Dedifferentiated amniotic fluid mesenchymal stem cell (primary cell): ENCODE measurements at regions not wholly inside any gene's neighbourhood (a gene's known extent, or its start where the extent isn't known, plus 50 kb on each side); places are given as distances from the start of the nearest gene placed in this dataset.
A peak's percentile ranks its signal among the peaks of the same experiment; 100 is the strongest.

Source experiments
- DNase-seq: peaks from one replicate; pipeline ENCODE4 v3.0.0-alpha.2; 2016; ENCODE audit errors: extremely low spot score

DNA sequence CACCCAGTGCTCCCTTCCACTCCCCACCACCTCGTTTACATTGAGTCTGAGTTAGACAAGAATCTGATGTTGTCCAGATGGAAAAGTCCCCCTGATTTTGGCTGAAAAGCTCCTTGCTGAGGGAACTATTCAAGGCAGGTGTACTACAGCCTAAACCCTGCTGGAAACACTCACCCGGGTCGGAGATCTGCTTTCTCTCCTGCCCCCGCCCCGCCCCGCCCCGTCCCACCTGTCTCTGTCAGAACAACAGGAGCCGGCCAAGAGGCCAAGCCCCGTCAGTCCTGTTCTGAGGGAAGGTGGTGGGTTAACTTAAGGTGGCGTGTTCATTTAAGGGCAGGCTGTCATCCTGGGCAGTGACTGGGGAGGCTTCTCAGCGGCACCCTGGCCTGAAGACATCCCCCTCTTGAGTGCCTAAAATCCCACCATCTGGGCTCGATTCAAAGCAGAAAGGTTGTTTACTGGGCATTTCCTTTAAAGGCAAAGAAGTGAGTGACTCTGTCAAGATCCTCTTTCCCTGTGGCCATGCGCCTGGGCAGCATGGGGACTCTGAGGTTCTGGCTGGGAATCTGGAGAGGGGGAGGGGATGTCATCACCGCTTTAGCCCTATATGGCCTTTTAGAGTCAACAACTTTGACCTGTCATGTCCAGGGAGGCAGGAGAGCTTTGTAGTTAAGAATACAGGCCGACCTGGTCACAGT lies 71.1 kb upstream of the NEURL1B start:
- no peak for DNase-seq

DNA sequence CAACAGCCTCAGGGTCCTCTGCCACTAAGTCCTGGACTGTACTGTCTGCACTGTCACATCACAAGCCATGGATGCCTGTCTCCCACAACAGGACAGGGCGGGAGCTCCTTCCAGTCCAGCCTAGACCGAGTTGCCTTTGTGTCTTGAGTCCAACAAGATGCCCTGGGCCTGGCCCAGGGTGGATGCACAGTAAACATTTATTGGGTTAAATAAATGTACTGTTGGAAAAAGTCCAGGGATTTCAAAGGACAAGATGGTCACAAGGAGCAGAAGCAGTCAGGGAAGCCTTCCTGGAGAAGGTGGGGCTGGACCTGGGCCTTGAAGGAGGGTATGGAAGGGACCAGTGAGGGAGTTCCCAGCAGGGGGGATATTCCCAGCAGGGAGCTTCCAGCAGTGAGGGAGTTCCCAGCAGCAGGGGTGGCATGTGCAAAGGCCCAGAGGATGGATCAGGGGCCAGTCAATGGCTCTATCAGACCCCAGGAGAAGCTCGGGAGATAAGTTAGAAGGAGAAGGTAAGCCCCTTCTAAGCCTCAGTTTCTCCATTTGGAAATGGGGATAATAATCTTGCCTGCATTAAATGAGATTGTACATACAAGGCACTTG lies 72.7 kb upstream of the NEURL1B start:
- no peak for DNase-seq

DNA sequence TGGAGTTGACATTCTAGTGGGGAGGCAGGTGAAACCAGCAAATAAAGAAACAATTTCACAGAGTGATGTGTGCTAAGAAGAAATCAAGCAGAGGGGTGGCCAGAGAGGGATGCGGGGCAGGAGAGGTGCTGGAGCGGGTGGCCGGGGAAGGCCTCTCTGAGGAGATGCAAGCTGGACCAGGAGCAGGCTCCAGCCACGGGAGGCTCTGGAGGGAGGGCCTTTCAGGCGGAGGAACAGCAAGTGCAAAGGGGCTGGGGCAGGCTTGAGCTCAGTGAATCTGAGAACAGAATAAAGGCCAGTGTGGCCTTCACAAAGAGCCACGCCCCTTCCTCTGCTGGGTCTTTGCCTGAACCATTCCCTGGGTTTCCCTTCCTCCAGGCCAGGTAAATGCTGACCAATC lies 73.2 kb upstream of the NEURL1B start:
- no peak for DNase-seq

DNA sequence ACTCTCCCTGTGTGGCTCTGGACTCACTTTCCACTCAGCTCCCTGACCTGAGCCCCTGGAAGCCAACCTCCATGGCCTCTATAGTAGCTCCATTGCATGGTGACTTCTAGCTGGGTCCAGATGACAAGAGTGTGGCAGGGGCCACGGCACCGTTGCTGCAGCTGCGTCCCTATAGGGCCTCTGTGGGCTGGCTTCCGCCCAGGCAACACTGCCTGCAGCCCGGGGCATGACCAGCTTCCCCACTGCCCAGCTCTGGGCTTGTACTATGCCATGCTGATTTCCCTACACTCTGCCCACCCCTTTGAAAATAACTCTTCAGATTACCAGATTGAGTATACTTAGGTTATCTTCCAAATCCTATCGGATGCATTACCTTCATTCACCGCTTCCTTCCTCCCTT lies 73.8 kb upstream of the NEURL1B start:
- DNase-seq: no peak

DNA sequence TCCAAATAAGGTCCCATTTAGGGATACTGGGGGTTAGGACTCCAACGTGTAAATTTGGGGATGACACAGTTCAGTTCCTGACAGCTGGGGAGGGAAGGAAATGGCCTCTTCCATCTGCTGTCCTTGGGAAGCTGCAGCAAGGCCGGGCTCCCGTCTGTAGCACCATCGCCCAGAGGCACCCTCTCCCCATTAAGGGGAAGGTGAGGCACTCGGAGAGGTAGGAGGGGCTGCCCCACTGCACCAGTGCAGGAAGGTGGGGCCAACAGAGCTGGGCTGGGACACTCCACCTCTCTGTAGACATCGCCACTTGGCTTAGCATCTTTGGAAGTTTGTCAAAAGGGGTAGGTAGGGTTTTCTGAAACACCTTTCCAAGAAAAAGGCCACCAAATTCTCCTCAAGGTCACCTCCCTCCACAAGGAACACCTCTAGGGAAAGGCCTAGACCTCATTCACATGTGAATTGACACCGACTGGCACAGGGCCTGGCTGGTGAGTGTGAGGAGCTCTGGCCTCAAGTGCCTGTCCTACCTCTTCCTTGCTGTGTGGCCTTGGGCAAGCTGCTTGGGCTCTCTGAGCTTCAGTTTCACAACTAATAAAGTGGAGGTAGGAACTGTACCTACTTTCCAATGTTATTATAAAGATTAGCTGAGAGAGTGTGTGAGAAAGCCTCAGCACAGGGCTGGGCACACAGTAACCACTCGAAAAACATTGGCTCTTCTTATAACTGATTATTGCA lies 75.0 kb upstream of the NEURL1B start:
- no peak for DNase-seq

DNA sequence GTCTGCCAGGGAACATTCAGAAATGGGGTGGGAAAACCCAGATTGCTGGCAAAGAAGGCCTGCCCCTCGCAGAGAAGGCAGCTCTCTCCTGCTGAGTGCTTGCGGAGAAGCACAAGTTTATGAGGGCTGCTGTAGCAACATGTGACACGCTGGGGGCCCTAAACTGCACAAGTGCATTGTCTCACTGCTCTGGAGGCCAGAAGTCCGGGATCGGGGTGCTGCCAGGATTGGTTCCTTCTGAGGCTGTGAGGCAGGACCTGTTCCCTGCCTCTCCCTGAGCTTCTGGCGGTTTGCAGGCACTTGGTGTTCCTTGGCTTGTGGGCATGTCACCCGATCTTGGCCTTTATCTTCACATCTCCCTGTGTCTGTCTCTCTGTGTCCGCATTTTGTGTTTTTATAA lies 75.6 kb upstream of the NEURL1B start:
- no peak for DNase-seq

DNA sequence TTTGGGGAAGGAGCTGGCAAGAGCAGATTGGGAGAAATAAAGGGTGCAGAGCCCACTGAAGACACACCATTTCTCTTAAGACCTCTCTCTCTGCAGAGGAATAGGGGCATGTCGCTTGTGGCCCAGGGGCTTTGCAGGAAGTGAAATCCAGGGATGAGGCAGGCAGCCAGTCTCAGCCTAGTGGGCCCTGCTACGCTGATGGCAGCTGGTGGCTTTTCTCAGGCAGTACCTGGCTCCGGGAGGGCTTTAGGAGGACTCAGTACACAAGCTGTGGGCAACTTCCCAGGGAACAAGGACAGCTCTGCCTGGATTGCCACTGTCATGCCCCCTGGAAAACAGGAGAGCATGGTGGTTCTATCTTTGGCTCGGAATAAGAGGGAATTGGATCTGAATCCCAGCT lies 76.2 kb upstream of the NEURL1B start:
- DNase-seq: no peak

DNA sequence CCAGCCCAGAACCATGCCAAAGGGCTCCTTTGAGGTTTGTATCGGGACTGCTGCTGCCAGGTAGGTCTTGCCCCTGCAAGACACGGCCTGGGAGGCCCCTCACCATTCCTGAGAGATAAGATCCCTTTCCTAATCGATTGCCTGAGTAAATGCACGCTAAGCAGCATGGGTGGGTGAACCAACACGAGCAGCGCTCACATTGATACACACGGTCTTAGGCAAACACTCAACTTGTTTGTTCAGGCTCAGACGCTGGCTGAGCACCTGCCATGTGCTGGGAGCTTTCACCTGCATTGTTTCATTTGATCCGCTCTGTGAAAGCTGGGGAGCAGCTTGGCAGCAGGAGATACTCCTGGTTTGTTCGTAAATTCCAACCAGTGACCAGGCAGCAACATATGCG lies 76.9 kb upstream of the NEURL1B start:
- DNase-seq: no peak

DNA sequence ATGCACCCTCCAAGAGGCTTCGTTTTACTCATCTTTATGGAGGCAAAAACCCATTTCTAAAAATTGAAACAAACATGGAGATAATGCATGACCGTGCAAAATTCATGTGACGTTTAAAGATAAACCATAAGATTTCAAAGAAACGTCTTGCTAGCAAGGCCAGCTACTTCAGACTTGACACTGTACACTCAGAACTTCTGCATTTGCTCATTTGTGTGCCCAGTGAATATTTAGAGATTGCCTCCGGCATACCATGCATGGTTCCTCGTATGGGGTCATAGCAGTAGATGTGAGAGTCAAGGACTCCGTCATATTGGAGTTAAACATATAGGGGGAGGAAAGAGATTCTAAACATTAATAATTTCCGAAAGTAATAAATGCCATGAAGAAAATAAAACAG lies 78.6 kb upstream of the NEURL1B start:
- DNase-seq: no peak

DNA sequence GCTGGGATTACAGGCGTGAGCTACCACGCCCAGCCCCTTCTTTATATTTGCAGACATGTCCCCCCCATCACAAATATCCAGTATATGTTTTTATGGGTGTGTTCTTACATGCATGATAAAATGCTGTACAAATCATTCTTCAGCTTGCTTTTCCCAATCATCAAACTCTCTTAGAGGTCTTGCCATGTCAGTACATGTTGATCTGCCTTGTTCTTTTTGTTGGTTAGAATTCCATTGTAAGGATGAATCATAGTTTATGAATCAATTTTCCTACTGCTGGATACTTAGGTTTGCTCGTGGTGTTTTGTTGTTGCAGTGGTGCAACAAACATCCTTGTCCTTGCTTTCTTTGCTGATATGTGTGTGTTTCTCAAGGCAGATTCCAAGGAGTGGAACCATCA lies 79.9 kb upstream of the NEURL1B start:
- DNase-seq: no peak

DNA sequence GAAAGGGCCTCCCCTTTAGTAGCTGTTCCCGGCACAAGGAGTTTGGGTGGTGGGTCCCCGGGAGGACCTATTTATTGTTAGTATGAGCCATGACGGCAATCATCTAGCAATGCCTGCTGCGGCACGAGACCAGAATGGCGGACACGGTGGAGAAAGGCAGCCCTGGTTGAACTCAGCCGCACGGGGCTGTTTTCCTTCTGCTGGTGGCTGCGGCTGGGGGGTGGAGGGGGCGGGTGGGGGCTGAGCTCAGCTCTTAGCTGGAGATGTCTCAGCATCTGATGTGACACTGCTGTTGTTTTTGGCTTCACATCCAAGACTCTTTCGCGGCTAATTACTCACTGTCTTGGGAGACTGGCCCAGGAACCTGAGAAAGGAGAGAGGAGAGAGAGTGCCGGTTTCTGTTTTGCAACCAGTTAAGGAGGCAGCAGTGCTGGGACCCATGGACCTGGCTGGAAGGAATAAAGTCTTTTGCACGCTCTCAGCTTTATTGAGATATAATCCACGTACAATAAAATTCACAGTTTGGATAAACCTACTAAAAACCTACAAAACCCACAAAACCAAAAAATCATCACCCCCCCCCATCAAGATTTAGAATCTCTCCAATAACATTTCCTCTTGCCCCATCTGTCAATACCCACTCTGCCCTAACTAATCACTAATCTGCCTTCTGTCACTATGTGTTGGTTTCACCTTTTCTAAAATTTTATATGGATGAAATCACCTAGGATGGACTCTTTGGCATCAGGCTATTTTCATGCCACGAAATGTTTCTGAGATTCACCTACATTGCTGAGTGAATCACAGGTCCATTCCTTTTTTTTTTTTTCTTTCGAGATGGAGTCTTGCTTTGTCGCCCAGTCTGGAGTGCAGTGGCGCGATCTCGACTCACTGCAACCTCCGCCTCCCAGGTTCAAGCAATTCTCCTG lies 81.8 kb upstream of the NEURL1B start:
- DNase-seq: peak; percentile 43

DNA sequence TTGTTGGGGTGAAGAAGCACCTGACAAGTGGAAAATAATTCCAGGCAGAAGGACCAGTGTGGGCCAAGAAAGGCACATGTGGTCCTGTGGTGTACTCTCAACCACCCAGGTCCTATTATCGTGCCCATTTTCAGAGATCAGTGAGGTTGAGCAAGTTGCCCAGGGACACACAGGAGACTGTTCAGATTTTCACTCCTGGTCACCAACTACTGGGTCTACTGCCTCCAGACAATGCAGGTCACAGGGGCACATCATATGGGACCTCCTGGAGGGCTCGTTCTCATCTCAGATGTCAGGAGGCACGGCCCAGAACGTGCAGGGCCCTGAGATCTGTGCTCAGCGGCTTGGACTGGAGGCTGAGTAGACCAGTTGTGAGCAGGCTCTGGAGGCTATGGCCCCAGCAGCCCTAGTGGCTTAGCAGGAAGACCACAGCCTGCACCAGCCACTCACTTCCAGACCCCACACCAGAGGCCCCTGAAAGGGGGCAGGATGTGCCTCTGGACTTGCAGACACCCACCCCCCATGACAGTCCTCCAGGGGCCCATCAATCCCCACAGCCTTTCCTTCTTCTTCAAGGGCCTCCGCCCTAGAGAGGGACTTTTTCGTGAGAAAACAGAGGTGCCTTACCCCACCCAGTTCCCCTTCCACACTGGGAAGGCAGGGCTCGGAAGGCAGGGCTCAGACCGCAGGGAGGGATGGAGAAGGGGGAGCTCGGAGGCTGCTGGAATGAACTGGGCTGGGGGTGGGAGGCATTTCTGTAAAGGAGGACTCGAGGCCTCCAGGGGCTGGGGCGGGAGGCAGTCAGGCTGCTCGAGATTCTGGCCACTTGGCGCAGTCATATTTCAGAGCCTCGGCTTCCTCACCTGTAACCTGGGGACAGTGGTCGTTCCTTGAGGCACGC lies 82.7 kb upstream of the NEURL1B start:
- DNase-seq: no peak

DNA sequence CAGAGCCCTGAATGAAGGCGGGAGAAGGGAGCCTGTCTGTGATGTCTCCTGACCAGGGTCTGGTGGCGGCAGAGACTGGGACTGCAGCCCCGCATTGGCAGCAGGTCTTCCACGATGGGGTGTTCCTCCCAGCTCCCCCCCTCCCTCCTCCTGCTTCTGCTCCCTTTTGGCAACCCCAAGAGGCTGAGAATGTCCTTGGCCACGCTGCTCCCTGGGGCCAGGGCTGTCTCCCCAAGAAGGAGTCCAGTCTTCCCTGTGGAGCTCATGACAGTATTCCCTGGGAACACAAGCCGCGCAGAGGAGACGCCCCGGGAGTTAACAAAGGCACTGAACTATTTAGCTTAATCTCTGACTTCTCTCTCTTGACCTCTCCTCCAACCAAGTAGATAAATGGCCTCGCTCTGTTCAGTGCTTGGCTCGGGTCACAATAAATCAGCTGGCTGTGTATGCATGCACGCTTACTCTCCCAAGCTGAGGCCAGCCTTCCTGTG lies 84.0 kb upstream of the NEURL1B start:
- no peak for DNase-seq

DNA sequence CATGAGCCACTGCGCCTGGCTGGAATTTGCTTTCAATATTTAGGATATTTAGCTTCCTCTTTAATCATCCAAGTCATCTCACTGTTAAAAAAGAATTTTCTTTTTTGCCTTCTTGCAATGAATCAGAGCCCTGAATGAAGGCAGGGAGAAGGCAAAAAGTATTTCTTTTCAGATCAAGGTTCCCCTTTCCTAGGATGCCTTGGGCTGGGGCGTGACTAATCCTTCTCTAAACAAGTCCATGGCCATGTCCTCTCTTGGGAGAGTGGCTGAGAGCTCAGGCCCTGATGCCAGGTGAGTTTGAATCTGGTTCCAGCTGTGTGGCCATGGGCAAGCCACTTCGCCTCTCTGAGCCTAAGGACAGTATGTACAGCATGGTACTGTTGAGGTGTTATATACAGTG lies 84.8 kb upstream of the NEURL1B start:
- no peak for DNase-seq

DNA sequence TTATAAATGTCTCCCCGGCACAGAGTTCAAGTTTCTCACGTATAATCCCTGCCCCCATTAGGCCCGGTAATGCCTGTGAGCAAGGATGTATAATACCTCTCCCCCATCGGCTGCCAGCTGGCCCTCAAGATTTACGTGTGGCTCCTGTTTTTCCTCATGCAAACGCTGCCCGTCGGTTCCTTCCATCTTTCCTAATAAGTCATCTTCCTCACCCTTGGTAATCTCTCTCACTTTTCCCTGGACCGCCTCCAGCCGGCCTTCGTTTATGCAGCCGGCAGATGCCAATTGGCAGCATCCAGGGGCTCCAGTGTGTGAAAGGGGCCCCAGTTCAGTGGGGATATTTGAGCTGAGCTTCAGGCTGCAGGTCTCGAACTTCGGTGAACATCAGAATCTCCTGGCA lies 86.5 kb upstream of the NEURL1B start:
- DNase-seq: no peak

DNA sequence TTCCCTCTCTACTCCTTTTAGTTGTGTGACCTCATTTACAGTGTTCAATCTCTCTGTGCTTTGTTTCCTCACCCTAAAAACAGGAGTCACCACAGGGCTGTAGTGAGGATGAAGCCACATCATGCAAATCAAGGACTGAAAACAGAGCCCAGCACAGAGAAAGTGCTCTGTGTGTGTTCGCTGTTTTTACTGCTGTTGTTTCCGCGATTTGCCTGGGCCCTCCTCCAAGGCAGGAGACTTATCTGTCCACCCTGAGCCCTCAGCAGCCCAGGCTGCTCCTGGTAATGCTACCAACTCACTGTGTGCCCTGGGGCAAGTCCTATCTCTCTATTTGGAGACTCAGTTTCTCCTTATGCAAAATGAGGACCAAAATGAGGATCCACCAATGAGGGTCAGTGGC lies 87.2 kb upstream of the NEURL1B start:
- no peak for DNase-seq

DNA sequence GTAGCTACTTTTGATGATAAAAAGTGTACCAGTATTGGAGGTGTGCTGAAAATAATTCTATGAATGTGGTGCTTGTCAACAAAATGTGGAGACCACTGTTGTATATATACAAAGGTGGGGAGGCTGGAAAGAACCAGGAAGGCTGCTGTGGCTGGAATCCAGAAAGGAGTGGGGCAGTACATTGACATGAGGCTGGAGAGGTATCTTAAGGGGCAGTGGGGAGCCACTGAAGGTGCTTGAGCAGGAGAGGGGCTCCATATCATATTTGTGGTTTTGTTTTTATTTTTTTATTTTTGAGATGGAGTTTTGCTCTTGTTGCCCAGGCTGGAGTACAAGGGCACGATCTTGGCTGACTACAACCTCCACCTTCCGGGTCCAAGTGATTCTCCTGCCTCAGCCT lies 87.9 kb upstream of the NEURL1B start:
- DNase-seq: no peak

DNA sequence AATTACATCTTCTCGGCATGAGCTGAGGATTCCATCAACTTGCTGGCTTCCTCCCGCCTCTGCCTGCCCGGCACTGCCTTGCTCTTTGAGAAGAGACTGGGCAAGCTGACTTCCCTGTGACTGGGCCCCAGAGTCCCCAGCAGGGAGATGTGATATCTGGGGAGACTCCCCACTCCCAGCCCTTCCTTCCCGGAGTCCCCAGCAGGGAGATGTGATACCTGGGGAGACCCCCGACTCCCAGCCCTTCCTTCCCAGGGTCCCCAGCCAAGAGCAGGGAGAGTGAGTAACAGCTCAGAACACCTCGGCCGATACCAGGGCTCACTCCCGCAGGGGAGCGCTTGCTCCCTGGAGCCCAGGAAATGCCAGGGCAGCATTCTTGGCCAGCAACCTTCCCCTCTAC lies 90.1 kb upstream of the NEURL1B start:
- DNase-seq: no peak

DNA sequence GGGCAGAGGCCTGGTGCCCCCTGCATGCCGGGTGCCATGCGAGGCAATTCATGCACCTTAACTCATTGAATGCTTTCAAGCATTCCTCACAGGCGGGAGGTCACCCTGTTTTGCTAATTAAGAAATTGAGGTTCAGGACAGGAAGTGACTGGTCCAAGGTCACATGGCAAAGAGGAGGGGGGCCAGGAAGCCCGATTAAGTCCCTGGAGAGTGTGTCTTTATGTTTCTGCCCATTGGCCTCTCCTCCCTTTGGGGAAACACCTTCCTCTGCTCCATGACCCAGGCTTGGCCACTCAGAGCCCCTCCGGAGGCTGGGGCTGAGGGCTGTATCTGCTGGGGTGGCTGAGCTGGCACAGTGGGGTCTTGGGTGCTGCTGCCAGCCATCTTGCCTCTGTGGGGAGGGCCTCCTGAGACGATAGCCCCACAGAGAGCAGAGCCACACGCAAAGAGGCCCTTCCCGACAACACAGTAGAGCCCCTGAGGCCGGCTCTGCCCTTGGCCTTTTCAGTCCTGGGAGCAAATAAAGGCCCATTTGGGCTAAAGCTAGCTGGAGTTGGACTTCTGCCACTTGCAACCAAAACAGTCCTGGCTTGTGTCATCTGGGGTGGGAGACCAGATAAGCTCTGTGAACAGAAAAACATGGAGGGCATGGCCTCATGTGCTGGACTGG lies 90.8 kb upstream of the NEURL1B start:
- no peak for DNase-seq

DNA sequence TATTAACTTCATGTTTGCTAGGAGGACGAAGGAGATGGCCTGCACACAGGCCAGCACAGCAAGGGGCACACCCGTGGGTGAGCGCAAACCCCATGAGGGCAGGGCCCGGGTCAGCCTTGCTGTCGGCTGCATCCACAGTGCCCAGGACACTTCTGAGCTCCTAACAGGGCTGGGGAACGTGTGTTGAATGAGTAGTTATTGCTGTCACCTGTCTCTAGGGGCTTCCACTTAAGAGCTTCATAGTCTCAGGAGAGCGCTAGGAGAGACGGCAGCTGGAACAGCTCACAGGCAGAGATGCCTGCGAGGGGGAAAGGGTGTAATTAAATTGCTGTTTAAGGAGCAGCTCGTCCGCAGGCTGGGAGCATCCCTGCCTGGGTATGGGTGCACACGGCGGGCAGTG lies 91.4 kb upstream of the NEURL1B start:
- DNase-seq: no peak
